ENCODE measurements at regions not wholly inside any gene's neighbourhood (a gene's known extent, or its start where the extent isn't known, plus 50 kb on each side); places are given as distances from the start of the nearest gene placed in this dataset.

DNA sequence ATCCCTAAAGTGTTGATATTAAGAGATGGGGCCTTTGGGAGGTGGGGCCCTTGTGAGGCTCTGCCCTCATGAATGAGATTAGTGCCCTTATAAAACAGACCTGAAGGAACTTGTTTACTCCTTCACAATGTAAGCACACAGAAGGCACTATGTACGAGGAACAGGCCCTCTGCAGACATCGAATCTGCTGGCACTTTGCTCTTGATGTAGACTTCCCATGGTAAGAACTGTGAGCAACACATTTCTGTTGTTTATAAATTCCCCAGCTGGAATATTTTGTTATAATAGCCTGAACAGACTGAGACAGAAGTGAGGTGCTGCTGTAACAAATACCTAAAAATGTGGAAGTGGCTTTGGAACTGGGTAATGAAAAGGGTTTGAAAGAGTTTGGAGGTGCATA lies 193.2 kb downstream of the TGFB2 start:
- TF ChIP-seq EZH2 (conservative IDR thresholded peaks at IDR 0.05; ENCODE audit: low read depth, low read length) = no peak
- TF ChIP-seq, protein P1, sequence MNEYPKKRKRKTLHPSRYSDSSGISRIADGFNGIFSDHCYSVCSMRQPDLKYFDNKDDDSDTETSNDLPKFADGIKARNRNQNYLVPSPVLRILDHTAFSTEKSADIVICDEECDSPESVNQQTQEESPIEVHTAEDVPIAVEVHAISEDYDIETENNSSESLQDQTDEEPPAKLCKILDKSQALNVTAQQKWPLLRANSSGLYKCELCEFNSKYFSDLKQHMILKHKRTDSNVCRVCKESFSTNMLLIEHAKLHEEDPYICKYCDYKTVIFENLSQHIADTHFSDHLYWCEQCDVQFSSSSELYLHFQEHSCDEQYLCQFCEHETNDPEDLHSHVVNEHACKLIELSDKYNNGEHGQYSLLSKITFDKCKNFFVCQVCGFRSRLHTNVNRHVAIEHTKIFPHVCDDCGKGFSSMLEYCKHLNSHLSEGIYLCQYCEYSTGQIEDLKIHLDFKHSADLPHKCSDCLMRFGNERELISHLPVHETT (CRISPR knock-in tag; conservative IDR thresholded peaks at IDR 0.05) = no peak
- TF ChIP-seq CCDC6 (CRISPR knock-in tag; IDR thresholded peaks at IDR 0.05) = no peak
- TF ChIP-seq DNMT1 (CRISPR knock-in tag; IDR thresholded peaks at IDR 0.05) = no peak
- no peak for TF ChIP-seq RAD21 (CRISPR knock-in tag; IDR thresholded peaks at IDR 0.05)
- no peak for TF ChIP-seq ATAD3A (CRISPR knock-in tag; IDR thresholded peaks at IDR 0.05)
- TF ChIP-seq POLR2AphosphoS5 (IDR thresholded peaks at IDR 0.05; ENCODE audit: low read depth, low read length) = no peak
- no peak for TF ChIP-seq ZNF556 (CRISPR knock-in tag; IDR thresholded peaks at IDR 0.05; ENCODE audit: borderline replicate concordance)
- TF ChIP-seq ETV5 (CRISPR knock-in tag; IDR thresholded peaks at IDR 0.05; ENCODE audit: borderline replicate concordance) = no peak
- TF ChIP-seq GABPA (IDR thresholded peaks at IDR 0.05; ENCODE audit: low read depth, low read length) = no peak
- TF ChIP-seq GABPA (CRISPR knock-in tag; IDR thresholded peaks at IDR 0.05; ENCODE audit: low read depth) = no peak
- no peak for TF ChIP-seq TAF1 (CRISPR knock-in tag; IDR thresholded peaks at IDR 0.05)
- TF ChIP-seq ZNF235 (CRISPR knock-in tag; IDR thresholded peaks at IDR 0.05; ENCODE audit: borderline replicate concordance) = no peak

All from HepG2 (cell line).